ENCODE measurements at regions not wholly inside any gene's neighbourhood (a gene's known extent, or its start where the extent isn't known, plus 50 kb on each side); places are given as distances from the start of the nearest gene placed in this dataset.
"Not testable (repeated sequence)": the region's sequence is repeated elsewhere in the genome, so short reads cannot be mapped to it uniquely, and the experiment has no call there.

DNA sequence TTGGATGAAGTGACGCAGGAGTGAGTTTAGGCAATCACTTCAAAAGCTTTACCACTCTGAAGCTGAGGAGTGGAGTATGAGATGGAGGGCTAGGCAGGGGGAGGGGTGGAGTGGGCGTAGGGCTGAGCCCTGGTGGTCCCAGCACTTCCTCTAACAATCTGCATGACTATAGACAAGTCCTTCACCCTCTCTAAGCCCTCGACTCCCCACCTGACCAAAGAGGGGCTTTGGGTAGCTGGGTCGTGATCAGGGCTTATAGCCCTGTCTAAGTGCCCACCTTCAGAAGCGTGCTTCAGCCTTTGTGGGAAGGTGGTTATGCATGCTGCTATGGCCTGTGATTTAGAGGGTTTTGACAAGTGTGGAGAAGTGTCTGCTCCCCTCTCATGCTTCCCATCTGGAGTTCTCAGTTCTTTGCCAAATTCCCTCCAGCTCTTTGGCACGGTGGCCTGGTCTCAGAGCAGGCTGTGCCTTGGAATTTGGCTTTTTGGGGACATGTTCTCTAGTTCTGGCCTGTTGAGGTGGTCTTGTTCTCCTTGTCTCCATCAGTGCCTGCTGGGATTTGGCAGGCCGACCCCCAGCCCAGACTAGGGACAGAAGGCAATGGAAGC, 53.0 kb downstream of the ACTBL2 start:
- no peak for DNase-seq (ENCODE audit: low read depth)

DNA sequence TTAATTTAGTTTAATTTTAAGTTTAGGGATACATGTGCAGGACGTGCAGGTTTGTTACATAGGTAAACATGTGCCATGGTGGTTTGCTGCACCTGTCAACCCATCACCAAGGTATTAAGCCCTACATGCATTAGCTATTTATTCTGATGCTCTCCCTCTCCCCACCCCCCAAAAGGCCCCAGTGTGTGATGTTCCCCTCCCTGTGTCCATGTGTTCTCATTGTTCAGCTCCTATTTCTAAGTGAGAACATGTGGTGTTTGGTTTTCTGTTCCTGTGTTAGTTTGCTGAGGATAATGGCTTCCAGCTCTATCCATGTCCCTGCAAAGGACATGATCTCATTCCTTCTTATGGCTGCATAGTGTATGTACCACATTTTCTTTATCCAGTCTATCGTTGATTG, 53.6 kb downstream of the ACTBL2 start:
- not testable (repeated sequence) for DNase-seq (ENCODE audit: low read depth)

DNA sequence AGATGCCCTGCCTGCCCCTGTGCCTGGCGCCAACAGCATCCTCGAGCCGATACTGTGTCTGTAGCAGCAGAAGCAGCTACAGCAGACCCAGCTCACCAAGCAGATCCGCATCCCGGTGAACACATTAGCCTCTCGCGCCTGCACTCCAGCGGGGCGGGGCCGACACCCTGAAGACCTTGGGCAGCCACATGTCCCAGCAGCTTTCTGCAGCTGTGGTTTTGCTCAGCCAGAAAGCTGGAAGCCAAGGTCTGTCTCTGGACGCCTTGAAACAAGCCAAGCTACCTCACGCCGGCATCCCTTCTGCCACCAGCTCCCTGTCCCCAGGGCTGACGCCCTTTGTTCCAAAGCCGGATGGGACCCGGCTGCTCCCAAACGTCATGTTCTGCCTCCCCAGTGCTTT, 59.6 kb downstream of the ACTBL2 start:
- DNase-seq (ENCODE audit: low read depth): no peak

DNA sequence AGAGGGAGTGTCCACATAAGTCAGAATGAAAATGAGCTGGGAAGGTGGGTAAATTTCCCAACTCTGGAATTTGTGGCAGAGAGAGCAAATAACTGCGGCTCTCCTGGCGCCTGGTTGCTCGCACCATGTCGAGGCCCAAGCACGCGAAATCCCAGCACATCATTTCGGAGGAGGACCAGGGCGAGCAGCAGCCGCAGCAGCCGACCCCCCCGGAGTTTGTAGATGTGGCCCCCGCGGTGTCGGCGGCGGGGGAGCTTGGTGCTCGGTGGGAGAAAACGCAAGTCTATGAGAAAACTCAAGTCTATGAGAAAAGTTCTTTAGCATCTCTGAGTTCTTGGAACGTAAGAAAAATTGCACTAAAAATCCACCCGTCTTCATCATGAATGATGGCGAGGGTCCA, 60.3 kb downstream of the ACTBL2 start:
- DNase-seq (ENCODE audit: low read depth): no peak

DNA sequence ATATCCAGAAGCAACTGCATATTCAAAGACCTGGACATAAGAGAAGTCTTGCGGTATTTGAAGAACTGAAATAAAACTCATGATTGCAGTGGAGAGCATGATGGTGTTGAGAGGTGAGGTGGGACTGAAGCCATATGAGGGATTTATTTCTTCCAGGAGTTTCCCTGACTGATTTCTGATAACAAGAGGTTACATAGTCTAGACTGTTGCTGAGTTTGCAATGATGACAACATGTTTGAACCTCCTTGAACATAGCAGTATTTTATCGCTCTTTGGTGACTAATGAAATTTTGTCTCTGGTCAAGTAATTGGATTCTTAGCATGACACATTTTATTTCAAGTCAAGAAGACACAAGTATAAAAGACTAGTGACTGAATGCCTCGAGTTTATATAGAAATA, 61.8 kb downstream of the ACTBL2 start:
- DNase-seq (ENCODE audit: low read depth): no peak

DNA sequence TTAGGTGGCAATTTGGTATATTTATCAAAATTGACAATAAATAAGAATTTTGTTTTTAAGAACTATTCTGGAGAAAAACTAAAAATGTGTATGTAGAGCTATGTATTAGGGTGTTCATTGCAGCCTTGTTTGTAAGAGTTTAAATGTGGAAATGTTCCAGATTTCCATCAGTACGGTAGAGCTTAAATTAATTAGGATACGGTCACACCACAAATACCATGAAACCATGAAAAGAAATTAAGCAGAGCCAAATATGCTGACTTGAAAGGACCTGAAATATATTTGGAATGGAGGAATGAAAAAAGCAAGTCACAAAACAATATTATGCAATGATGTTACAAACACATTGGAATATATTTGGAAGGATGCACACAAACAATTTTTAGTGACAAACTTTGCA, 64.6 kb downstream of the ACTBL2 start:
- no peak for DNase-seq (ENCODE audit: low read depth)

DNA sequence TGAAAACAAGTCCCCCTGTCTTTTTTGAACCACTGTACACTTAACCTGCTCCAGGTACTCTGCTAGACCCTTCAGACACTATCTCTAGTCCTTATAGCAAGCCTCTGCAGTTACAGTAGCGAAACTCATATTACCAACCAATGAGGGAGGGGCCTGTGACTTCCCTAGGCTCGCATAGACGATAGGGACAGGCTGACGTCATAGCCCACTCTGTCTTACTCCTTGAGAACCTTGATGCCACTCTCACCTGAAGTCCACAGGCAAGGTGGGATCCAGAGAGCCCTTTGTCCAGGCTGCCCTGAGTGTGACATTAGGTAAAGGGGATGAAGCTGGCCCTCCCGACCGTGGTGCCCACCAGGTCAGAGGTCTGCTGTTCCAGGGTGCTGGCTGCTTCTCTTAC, 65.3 kb downstream of the ACTBL2 start:
- DNase-seq (ENCODE audit: low read depth): no peak

DNA sequence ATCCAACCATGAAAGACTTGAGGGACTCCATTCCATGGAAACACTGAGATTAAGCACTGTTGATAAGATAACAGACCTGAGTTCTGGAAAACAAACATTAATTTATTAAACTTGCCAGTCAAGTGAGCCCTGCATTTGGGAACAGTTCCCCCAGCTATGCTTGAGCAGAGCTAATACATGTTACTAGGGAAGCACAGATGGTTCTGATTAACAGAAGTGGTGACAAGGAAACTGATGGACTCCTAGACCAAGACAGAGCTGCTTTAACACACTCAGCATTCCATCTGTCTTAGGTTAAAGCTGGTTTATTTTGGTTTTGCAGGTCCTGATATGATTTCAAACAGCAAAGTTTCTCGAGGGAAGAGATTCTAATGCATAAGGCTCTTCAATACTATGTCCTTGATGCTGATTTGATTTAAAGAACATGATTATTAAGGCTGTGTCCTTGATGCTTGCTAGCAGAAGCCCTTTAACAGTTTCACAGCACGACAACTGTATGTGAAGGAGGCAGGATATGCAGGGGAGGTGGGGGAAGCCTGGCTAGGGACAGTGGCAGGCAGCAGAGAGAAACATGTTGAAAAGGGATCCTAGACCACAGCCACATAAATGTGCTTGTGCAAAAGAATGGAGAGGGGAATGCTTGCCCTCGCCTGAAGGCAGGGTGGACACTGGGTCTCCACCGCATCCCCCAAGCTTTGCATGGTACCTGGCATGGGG, 66.2 kb downstream of the ACTBL2 start:
- peak; percentile 82 for DNase-seq (ENCODE audit: low read depth)

DNA sequence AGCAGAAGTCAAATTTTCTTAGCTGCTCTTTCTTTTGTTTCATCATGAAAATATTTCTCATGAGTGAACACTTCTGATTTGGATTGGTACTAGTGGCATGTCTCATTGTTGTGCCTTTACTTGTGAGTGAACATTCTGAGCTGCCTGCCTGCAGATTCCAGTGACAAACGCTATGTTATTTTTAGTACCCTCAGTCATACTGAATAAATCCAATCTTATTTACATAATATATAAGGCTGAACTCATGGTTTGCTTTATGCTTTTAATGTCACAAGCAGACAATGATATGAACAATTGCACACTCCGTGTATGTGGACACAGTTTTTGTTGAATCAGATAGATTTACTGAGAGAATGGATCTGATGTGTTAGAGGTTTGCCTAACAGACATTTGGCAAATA, 67.8 kb downstream of the ACTBL2 start:
- DNase-seq (ENCODE audit: low read depth): no peak

DNA sequence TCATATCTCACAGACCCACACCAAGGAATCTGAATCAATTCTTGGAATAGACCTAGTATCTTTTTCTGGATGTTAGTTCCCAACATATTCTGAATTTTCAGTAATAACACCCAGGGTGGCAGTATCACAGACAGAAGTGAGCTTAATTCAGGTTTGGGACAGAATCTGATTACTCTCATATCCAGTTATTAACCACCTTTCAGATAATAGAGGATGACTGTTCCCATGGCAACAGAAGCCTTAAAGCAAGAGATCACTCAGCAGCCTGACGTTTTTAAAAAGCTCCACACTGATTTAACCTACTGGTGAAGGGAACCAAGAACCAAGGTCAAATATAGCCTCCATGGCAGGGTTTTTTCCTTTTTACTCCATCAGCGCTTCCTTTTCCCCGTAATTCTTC, 68.4 kb downstream of the ACTBL2 start:
- no peak for DNase-seq (ENCODE audit: low read depth)

DNA sequence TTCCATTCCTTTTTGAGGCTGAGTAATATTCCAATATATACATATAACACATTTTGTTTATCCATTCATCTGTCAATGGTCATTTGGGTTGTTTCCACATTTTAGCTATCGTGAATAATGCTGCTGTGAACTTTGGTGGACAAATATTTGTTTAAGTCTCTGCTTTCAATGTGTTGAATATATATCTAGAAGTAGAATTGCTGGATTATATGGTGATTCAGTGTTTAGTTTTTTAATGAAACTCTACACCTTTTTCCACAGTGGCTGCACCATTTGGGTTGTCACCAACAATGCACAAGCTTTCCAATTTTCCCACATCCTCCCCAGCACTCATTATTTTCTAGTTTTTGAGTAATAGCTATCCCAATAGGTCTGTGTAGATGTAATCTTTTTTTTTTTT, 69.5 kb downstream of the ACTBL2 start:
- no peak for DNase-seq (ENCODE audit: low read depth)

DNA sequence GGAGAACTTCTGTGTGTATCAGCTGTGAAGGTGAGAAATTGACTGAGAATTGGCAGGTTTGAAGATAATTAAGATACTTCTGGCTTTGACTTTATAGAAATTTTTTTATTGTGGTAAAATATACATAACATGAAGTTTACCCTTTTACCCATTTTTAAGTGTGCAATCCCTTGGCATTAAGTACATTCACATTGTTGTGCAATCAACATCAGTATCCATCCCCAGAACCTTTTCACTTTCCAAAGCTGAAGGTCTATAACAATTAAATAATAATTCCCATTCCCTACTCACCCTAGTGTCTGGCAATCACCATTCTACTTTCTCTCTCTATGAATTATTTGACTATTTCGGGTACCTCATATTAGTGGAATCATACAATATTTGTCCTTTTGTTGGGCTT, 69.9 kb downstream of the ACTBL2 start:
- DNase-seq (ENCODE audit: low read depth): no peak

DNA sequence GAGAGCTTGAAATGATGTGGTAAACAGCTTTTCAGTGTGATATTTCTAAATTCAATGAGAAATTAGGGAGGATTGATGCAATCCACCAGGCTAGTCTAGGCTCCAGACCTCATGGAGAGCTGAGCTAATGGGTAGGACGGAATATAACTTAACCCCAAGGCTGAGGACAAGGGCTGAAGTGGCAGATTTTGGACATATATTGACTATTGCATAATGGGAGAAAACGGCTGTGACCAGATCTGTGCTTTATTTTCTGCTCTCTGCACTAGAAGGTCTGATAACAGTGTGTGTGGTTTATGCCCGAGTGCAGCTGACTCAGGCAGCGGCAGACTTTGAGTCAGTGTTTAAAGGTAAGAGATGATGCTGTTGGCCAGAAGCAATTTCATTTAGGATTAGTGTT, 70.6 kb downstream of the ACTBL2 start:
- DNase-seq (ENCODE audit: low read depth): no peak

DNA sequence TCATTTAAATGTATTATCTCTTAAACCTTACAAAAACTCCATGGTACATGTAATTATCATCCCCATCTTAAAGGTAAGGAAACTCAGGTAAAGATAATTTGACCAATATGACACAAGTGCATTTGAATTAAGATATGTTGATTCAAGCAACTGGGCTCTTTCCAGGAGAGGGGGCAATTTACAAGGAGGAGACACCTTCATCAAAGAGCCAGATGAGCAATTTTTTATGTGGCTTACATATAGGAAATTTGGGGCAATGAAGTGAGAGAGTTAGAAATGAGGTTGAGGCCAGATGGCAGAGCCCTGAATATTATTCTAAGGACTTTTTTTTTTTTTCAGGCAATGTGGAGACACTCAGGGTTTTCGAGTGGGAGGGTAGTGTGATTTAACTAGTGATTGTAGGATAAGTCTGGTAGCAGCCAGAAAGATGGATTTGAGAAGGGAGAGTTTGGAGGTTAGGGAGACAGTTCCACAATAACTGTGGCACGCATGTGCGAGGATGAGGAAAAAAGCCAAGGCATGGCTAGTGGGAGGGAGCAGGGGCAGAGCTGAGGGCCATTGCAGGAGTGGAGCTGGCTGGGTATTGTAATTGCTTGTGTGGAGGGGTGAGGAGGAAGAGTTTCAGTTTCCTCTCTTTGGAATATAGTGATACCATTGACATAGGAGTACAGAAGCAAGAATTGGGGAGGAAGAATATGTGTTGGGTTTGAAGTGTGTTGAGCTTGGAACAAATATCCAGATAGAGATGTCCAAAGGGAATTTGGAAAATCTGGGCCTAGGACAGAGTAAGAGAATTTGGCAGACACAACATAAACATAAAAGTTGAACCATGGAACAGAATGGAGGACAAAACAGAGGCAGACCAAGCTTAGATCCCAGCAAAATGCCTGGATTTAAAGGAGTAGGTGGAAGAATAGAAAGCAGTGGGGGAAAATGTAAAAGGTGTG, 72.0 kb downstream of the ACTBL2 start:
- DNase-seq (ENCODE audit: low read depth): no peak

DNA sequence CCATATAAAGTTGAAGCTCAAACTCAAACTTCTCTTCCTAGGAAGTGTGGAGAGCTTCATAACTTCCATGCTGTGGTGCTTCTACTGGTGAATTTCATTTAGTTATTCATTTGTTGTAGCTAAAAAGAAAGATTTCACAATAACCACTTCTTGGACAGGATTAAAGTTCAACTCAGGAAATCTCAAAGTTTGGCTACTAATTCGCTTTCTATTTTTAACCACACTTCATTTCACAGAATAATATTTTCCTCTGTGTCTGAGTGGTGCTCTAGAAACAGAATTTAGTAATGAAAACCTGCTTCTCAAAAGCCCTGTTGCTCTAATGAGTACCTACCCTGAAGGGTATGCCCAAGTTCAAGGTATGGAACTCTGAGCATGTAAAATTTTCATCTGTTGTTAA, 73.9 kb downstream of the ACTBL2 start:
- peak; percentile 86 for DNase-seq (ENCODE audit: low read depth)

DNA sequence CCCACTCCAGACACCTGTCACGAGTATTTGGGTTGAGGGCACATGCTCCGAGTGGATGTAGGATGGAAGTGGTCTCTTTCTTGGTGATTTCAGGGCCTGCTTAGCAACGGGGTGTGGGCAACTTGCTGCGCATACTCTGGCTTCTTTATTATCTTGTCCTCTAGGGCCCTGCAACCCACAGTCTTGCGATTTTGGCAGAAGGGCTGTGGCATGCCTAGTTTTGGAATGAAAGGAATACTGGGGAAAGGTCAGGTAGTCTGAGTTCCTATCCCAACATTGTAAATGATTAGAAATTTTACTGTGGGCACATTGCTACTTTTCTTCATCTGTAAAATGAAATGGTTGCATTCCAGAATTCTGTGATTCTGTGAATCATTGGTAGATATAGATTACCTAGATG, 74.3 kb downstream of the ACTBL2 start:
- DNase-seq (ENCODE audit: low read depth): no peak

DNA sequence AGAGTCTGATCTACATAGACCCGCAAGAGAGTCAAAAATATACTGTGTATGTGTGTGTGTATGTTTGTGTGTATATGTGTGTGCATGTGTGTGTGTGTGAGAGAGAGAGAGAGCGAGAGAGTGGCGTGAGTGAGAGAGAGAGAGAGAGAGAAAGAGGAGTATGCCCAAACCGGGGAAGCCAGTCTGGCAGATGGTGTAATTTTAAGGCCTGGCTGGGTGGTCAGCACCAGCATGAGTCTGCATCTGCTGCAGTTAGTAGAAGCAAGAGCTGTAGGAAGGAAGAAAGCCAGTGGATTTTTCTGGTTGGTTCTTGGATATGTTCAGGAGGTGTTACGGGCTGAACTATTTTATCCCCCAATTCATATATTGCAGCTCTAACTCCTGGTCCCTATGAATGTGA, 75.2 kb downstream of the ACTBL2 start:
- no peak for DNase-seq (ENCODE audit: low read depth)

DNA sequence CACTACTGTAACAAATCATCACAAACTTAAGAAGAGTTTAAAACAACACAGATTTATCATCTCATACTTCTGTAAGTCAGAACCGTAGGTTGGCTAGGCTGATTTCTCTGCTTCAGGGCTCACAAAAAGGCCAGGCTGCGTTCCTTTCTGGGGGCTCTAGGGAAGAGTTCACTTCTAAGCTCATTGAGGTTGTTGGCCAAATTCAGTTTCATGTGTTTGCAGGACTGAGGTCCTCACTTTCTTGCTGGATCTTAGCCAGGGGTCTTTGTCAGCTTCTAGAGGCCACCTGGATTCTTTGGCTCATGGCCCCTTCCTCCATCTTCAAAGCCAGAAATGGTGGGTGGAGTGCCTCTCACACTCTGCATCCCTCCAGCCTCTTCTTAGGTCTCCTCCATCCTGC, 76.0 kb downstream of the ACTBL2 start:
- peak; percentile 47 for DNase-seq (ENCODE audit: low read depth)

DNA sequence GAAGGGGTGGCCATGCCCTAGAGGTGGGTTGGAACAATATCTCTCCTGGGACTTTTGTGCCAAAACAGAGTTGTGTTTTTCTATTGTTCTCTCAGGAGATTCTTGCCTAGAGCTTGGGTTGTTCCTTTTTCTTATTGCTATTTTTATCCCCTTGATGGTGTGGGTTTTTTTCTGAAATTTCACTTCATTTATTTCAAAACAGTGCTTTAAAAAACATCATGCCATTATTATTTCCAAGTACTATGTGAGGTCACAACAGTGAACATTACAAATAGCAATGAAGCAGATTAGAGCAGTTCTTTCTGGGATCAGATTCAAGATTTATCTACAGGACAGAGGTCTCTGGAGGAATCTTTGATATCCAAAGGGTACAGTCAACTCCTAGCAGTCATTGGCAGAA, 76.6 kb downstream of the ACTBL2 start:
- no peak for DNase-seq (ENCODE audit: low read depth)

DNA sequence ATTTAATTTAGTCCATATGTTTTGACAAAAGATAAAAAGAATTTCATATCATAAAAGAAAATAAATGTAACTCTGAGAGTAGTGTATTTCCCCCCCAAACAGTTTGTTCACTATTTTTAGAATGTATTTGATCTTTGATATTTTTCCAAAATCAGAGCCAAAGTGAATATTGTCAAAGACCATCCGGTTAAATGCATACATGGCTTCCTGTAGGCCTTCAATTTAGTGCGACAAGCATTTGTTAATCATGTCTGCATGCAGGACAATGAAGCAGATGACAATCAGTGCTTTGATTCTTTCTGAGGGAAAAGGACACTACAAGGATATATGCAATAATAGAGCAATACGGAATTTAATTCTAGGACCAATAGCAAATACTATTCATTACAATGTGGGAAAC, 79.8 kb downstream of the ACTBL2 start:
- DNase-seq (ENCODE audit: low read depth): no peak

DNA sequence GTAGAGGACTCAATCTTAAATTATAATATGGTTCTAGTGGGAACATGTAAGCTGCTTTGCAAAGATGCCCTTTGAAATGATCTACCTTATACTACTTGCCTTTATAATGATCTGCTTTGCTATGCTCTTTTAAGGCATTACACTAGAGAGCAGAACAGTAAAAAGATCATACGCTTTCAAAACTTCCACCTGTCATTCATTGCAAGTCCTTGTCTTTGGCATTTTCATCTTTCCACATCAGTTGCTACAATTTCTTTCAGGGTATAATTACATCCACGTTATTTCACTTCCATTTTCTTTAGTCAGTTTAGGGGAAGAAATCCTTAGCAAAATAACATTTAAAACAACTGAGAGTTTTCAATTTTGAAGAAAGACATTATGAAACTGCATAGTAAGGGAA, 80.3 kb downstream of the ACTBL2 start:
- no peak for DNase-seq (ENCODE audit: low read depth)

DNA sequence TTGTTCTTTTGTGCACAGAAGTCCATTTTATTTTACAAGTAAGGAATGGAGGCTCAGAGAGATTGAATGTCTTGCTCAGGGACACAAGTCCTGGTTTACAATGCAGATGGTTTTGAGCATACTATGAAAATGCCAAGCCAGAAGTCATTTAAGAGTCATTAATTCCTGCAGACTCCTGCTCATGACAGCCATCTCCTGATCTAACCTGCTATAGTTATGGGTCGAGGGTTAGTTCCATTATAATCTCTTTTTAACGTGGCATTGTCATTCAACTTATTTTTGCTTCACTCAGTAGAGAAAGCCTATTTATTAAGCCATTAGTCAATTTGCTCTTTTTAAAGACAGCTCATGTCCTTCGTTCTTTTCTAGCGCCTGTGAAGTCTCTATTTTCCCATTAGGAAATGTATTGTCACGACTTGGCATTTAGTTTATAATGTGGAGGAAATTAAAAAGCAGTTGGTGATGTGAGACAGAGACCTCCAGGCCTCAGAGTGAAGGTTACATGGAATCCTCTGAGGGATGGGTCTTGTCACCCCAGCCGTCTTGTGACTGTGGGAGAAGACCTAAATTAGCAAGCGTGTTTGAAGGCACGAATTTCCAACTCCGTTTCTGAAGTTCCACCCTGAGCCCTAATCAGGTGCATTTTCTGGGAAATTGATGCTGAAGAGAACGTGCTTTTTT, 84.1 kb downstream of the ACTBL2 start:
- no peak for DNase-seq (ENCODE audit: low read depth)

Data from forelimb muscle (tissue), 1 donor.